ENCODE measurements at regions not wholly inside any gene's neighbourhood (a gene's known extent, or its start where the extent isn't known, plus 50 kb on each side); places are given as distances from the start of the nearest gene placed in this dataset.

- CTCF ChIA-PET = interaction anchor here (1.7 kb wide), 1 partner anchor 12 kb away, joined by 4 read pairs; no protein-coding TSS in a partner anchor
- no peak for TF ChIP-seq CTCF (IDR thresholded peaks at IDR 0.05)
Measured at GRCh38 chr2:60695793-60696192, 60.3 kb upstream of the PAPOLG start.

GRCh38 chr2:60699617-60700016 lies 56.5 kb upstream of the PAPOLG start:
- H3K4me3 ChIP-seq (ENCODE audit: low read length) = no peak overlapping the region
- no peaks in the 10 kb centered on the region for H3K9me3 ChIP-seq (ENCODE audit: control insufficient read depth in 1 of 2, insufficient read depth in 1 of 2, low read length in 2 of 2)
- TF ChIP-seq CTCF (IDR thresholded peaks at IDR 0.05) = no peak
- intact Hi-C loops (cut with DNase I, micrococcal nuclease) = loop anchor here in 1 of 2 experiments (10.0 kb wide), 1 partner anchor 95 kb away; no protein-coding TSS in a partner anchor
- H3K4me3 Mint-ChIP-seq = no peak overlapping the region
- ATAC-seq (ENCODE audit: poor library complexity) = no peak
- no peak overlapping the region for H3K27ac ChIP-seq (ENCODE audit: low read depth in 1 of 2, low read length in 2 of 2)
- no peaks in the 10 kb centered on the region for H3K27me3 ChIP-seq (ENCODE audit: control insufficient read depth in 1 of 2, insufficient read depth in 2 of 2, low read length in 2 of 2)
- H3K36me3 Mint-ChIP-seq (ENCODE audit: low read depth) = no peaks in the 10 kb centered on the region
- H3K27me3 Mint-ChIP-seq = no peaks in the 10 kb centered on the region
- no peaks in the 10 kb centered on the region for H3K4me1 ChIP-seq (ENCODE audit: insufficient read depth, low read length)
- H3K9me3 Mint-ChIP-seq = no peaks in the 10 kb centered on the region
- no peaks in the 10 kb centered on the region for H3K36me3 ChIP-seq (ENCODE audit: insufficient read depth, low read length)
- CTCF ChIA-PET = no interaction called here
- POLR2A ChIA-PET = no interaction called here
- no peaks in the 10 kb centered on the region for H3K4me1 Mint-ChIP-seq (ENCODE audit: low read depth)
- no peak overlapping the region for H3K27ac Mint-ChIP-seq
- DNase-seq = no peak

More at GRCh38 chr2:60695793-60696192, 60.3 kb upstream of the PAPOLG start:
- no peak overlapping the region for H3K27ac Mint-ChIP-seq
- no peaks in the 10 kb centered on the region for H3K9me3 Mint-ChIP-seq
- Histone ChIP-seq H3K27ac (ENCODE audit: low read depth in 1 of 2, low read length in 2 of 2) (no peak overlapping the region), H3K4me3 (ENCODE audit: low read length) (no peak overlapping the region), H3K4me1 (ENCODE audit: insufficient read depth, low read length) (no peaks in the 10 kb centered on the region), H3K27me3 (ENCODE audit: control insufficient read depth in 1 of 2, insufficient read depth in 2 of 2, low read length in 2 of 2) (peaks cover 0 to 2% of the 10 kb centered on the region in 2 experiments), H3K36me3 (ENCODE audit: insufficient read depth, low read length) (no peaks in the 10 kb centered on the region), H3K9me3 (ENCODE audit: control insufficient read depth in 1 of 2, insufficient read depth in 1 of 2, low read length in 2 of 2) (no peaks in the 10 kb centered on the region)
- no peaks in the 10 kb centered on the region for H3K27me3 Mint-ChIP-seq
- no peak overlapping the region for H3K4me3 Mint-ChIP-seq
- ATAC-seq (ENCODE audit: poor library complexity) (no peak), DNase-seq (no peak)
- intact Hi-C loops (cut with DNase I, micrococcal nuclease) = no loop called here
- POLR2A ChIA-PET = no interaction called here
- H3K36me3 Mint-ChIP-seq (ENCODE audit: low read depth) = no peaks in the 10 kb centered on the region
- no peaks in the 10 kb centered on the region for H3K4me1 Mint-ChIP-seq (ENCODE audit: low read depth)

DNA sequence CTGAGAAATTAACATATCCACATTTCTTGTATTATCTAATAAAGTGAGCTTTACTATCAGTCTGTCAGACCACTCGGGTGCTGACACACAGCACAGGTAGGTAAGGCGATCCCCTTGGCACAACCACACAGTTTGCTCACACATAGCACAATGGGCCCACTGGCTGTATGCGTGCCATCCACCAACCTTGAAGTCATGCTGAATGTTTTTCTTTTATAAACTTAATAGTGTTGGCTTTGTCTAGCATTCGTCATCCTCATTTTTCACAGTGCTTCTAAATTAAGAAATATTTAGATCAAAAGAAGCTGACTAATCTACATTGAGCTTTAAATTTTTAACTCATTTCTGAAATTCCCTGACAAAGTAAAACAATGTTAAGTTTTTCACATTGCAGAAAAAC lies 50.0 kb upstream of the PAPOLG start:
- H3K27ac Mint-ChIP-seq = no peak overlapping the region
- no peak for TF ChIP-seq CTCF (IDR thresholded peaks at IDR 0.05)
- no peaks in the 10 kb centered on the region for H3K9me3 Mint-ChIP-seq
- H3K36me3 ChIP-seq (ENCODE audit: insufficient read depth, low read length) = no peaks in the 10 kb centered on the region
- no peak overlapping the region for H3K27ac ChIP-seq (ENCODE audit: low read depth in 1 of 2, low read length in 2 of 2)
- H3K27me3 ChIP-seq (ENCODE audit: control insufficient read depth in 1 of 2, insufficient read depth in 2 of 2, low read length in 2 of 2) = no peaks in the 10 kb centered on the region
- no peak for DNase-seq
- H3K4me3 ChIP-seq (ENCODE audit: low read length) = no peak overlapping the region
- H3K4me1 Mint-ChIP-seq (ENCODE audit: low read depth) = no peaks in the 10 kb centered on the region
- H3K9me3 ChIP-seq (ENCODE audit: control insufficient read depth in 1 of 2, insufficient read depth in 1 of 2, low read length in 2 of 2) = no peaks in the 10 kb centered on the region
- POLR2A ChIA-PET = no interaction called here
- no peak overlapping the region for H3K4me3 Mint-ChIP-seq
- ATAC-seq (ENCODE audit: poor library complexity) = no peak
- CTCF ChIA-PET = interaction anchor here (1.2 to 1.5 kb wide), 2 partner anchors 50 to 293 kb away, joined by 3 to 5 read pairs; partner anchors contain the start of gene PAPOLG
- H3K36me3 Mint-ChIP-seq (ENCODE audit: low read depth) = no peaks in the 10 kb centered on the region
- intact Hi-C loops (cut with DNase I, micrococcal nuclease) = loop anchor here (2.0 to 10.0 kb wide), 3 partner anchors 51 to 89 kb away; partner anchors contain the start of gene PAPOLG (in 2 of the 2)
- peaks cover 6% of the 10 kb centered on the region for H3K27me3 Mint-ChIP-seq
- no peaks in the 10 kb centered on the region for H3K4me1 ChIP-seq (ENCODE audit: insufficient read depth, low read length)

Measured in CD4-positive, alpha-beta T cell (primary cell).